Right cardiac atrium (tissue), 5 donors: ENCODE measurements at regions not wholly inside any gene's neighbourhood (a gene's known extent, or its start where the extent isn't known, plus 50 kb on each side); places are given as distances from the start of the nearest gene placed in this dataset.

ENCODE experiments used
- ATAC-seq, 2 donors: fragments of 200-7000 bp; cut with Tn5 transposase; one replicate each; pipeline versions ENCODE4 v1.8.0 to v1.9.1; 2020; ENCODE audit warnings: moderate library complexity in 2 of 2, mild to moderate bottlenecking in 1 of 2
- DNase-seq, 3 donors: peaks; one replicate each; pipeline ENCODE4 v3.0.0-alpha.2; 2020
- H3K27ac ChIP-seq: one replicate; pipeline ENCODE4 v1.5.1; 2013; ENCODE audit warnings: mild to moderate bottlenecking, low read length, control low read depth, moderate library complexity
- H3K27me3 ChIP-seq: one replicate; pipeline ENCODE4 v1.6.1; 2013; ENCODE audit not compliant: control insufficient read depth, insufficient read depth
- H3K4me1 ChIP-seq: one replicate; pipeline ENCODE4 v1.6.1; 2013; ENCODE audit warnings: low read length; ENCODE audit not compliant: control insufficient read depth, insufficient read depth
- H3K4me3 ChIP-seq: one replicate; pipeline ENCODE4 v1.5.1; 2013; ENCODE audit warnings: low read length, control low read depth
- H3K9me3 ChIP-seq: one replicate; pipeline ENCODE4 v1.6.1; 2013; ENCODE audit warnings: low read length; ENCODE audit not compliant: control insufficient read depth
- WGBS: extraction: QIAGEN DNeasy Blood & Tissue Kit; methylation state at CpG from one replicate; pipeline ENCODE4 v1.1.7; 2013; 5-methylcytosine and 5-hydroxymethylcytosine counted together
- intact Hi-C, 4 donors: fragments of 100-400 bp; cut with DNase I; formaldehyde crosslinking; loops; one replicate each; pipeline versions ENCODE4 v1.11.0 to v1.14.0; 2022 to 2023
- donor health status: healthy with polysubstance abuse.
- donor health status: DM: no; HTN: yes; CAD: no.
- donor health status: DM: no; HTN: no; CAD: no.
- donor health status: DM: no; HTN: yes; CAD: no; lungs with severe emphysema.
- donor health status: DM: yes; HTN: yes; CAD: no.

GRCh38 chrX:2627272-2627867 lies 63.7 kb upstream of the CD99 start:
- ATAC-seq: peak in 1 of 2 donors; percentile 52
- no peak for DNase-seq
- H3K4me3 ChIP-seq: no peak overlapping the region
- H3K4me1 ChIP-seq: no peaks in the 10 kb centered on the region
- H3K27ac ChIP-seq: no peak overlapping the region
- no peaks in the 10 kb centered on the region for H3K9me3 ChIP-seq
- intact Hi-C loops: no loop called here
- WGBS: 54% methylated on average over 3 of the region's 3 CpGs
- H3K27me3 ChIP-seq: no peaks in the 10 kb centered on the region

DNA sequence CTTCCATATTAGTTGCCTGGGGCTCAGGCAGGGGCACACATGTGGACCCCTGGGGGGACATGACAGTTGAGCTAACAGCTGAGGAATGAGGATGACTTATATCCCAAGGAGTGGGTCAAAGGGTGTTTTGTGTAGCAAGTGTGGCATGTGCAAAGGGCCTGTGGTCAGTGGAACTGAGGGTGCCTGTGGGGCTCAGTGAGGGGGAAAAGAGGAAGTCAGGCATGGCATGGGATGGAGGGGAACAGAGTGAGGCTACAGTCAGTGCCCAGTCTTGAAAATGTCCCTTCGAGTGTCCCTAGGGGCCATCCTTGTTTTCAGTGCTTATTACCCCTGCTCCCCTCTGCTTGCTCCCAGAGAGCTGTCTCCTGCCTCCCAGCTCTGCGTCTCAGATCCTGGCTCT lies 64.3 kb upstream of the CD99 start:
- Histone ChIP-seq H3K4me3 (no peak overlapping the region), H3K27ac (no peak overlapping the region), H3K4me1 (no peaks in the 10 kb centered on the region), H3K27me3 (no peaks in the 10 kb centered on the region), H3K9me3 (no peaks in the 10 kb centered on the region)
- DNase-seq: no peak
- intact Hi-C loops: no loop called here
- no peak for ATAC-seq
- 87% methylated on average over 2 of the region's 2 CpGs for WGBS

- Histone ChIP-seq H3K9me3 (no peaks in the 10 kb centered on the region), H3K27me3 (no peaks in the 10 kb centered on the region), H3K27ac (no peak overlapping the region), H3K4me1 (no peaks in the 10 kb centered on the region), H3K4me3 (no peak overlapping the region)
- intact Hi-C loops: no loop called here
- ATAC-seq: no peak
- 92% methylated on average over 3 of the region's 3 CpGs for WGBS
- no peak for DNase-seq
Measured at GRCh38 chrX:2620576-2620975, 70.5 kb upstream of the CD99 start.

DNA sequence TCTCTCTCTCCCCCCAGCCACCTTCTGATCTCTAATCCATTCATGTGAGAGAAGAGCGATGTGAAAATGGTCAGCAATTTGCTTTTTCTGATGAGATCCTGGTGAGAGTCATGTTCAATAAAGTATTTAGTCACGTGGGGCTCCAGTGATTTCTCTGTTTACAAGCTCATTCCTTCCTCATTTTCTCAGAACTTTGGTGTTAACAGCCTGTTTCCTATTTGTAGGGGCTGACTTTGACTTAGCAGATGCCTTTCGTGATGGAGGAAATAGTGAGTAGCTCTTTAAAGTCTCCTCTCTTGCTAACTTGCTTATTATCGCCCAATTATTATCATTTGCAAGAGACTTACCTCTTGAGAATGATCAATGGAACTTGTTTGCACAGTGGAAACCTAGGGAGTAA lies 72.6 kb upstream of the CD99 start:
- no peaks in the 10 kb centered on the region for H3K4me1 ChIP-seq
- WGBS: 55% methylated on average over 4 of the region's 4 CpGs
- no peaks in the 10 kb centered on the region for H3K9me3 ChIP-seq
- no peak overlapping the region for H3K4me3 ChIP-seq
- H3K27me3 ChIP-seq: no peaks in the 10 kb centered on the region
- no peak overlapping the region for H3K27ac ChIP-seq
- ATAC-seq (no peak), DNase-seq (no peak)
- intact Hi-C loops: no loop called here

GRCh38 chrX:2614911-2615310 lies 76.2 kb upstream of the CD99 start:
- 5% methylated on average over 3 of the region's 3 CpGs for WGBS

GRCh38 chrX:2610246-2611170 lies 80.6 kb upstream of the CD99 start:
- Histone ChIP-seq H3K4me3 (peak overlapping the region; percentile 65), H3K4me1 (no peaks in the 10 kb centered on the region), H3K27me3 (no peaks in the 10 kb centered on the region), H3K27ac (no peak overlapping the region), H3K9me3 (no peaks in the 10 kb centered on the region)
- no peak for DNase-seq
- ATAC-seq: no peak
- intact Hi-C loops: no loop called here
- 42% methylated on average over 10 of the region's 10 CpGs for WGBS

More at GRCh38 chrX:2614911-2615310, 76.2 kb upstream of the CD99 start:
- DNase-seq (no peak), ATAC-seq (peak; percentile 74 to 82)
- no peaks in the 10 kb centered on the region for H3K4me1 ChIP-seq
- no peak overlapping the region for H3K4me3 ChIP-seq
- no peaks in the 10 kb centered on the region for H3K9me3 ChIP-seq
- H3K27ac ChIP-seq: no peak overlapping the region
- no peaks in the 10 kb centered on the region for H3K27me3 ChIP-seq
- intact Hi-C loops: no loop called here

GRCh38 chrX:2609431-2610238 lies 81.5 kb upstream of the CD99 start:
- intact Hi-C loops: no loop called here
- Histone ChIP-seq H3K9me3 (no peaks in the 10 kb centered on the region), H3K27me3 (no peaks in the 10 kb centered on the region), H3K4me3 (peak overlapping the region; percentile 65), H3K27ac (no peak overlapping the region), H3K4me1 (no peaks in the 10 kb centered on the region)
- WGBS: under 1% methylated on average over 44 of the region's 44 CpGs
- DNase-seq: no peak
- no peak for ATAC-seq

GRCh38 chrX:2608638-2609430 lies 82.3 kb upstream of the CD99 start:
- WGBS: under 1% methylated on average over 60 of the region's 63 CpGs
- ATAC-seq (peak; percentile 99), DNase-seq (peak; percentile 88 to 95 (median 94))
- H3K4me1 ChIP-seq: no peaks in the 10 kb centered on the region
- no peaks in the 10 kb centered on the region for H3K9me3 ChIP-seq
- peak overlapping the region; percentile 65 for H3K4me3 ChIP-seq
- H3K27me3 ChIP-seq: no peaks in the 10 kb centered on the region
- H3K27ac ChIP-seq: peak overlapping the region; percentile 2
- intact Hi-C loops: no loop called here

DNA sequence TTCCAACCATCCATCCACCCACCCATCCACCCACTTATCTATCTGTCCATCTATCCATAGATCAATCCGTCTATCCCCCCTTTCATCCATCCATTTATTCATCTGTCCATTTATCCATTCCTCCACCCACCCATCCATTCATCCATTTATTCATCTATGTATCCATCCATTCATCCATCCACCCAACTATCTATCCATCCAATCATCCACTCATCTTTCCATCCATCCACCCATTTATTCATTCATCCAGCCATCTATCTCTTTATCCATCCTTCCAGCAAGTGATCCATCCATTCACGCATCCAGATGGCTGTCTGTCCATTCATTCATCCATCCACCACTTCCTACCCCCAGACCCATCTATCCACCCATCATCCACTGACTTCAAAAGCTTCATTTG lies 84.0 kb upstream of the CD99 start:
- no peaks in the 10 kb centered on the region for H3K27me3 ChIP-seq
- no peaks in the 10 kb centered on the region for H3K9me3 ChIP-seq
- H3K4me3 ChIP-seq: no peak overlapping the region
- no peaks in the 10 kb centered on the region for H3K4me1 ChIP-seq
- DNase-seq (no peak), ATAC-seq (no peak)
- over 99% methylated on average over 2 of the region's 2 CpGs for WGBS
- H3K27ac ChIP-seq: no peak overlapping the region
- intact Hi-C loops: no loop called here

DNA sequence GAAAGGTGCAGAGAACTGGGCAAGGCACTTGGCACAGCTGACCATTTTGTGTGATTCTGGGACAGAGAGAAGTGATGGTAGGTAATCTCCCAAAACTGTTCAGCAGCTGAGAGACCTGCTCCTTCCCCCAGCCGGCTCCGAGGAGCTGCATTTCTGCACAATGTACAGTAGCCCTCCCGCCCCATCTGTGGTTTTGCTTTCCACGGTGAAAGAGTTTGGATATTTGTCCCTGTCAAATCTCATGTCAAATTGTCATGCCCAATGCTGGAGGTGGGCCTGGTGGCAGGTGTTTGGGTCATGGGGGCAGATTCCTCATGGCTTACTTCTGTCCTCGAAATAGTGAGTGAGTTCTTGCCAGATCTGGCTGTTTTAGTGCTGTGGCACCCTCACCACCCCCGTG lies 90.5 kb upstream of the CD99 start:
- intact Hi-C loops: no loop called here
- Histone ChIP-seq H3K4me3 (no peak overlapping the region), H3K27me3 (no peaks in the 10 kb centered on the region), H3K9me3 (no peaks in the 10 kb centered on the region), H3K27ac (no peak overlapping the region), H3K4me1 (no peaks in the 10 kb centered on the region)
- WGBS: 90% methylated on average over 6 of the region's 6 CpGs
- ATAC-seq (no peak), DNase-seq (no peak)
